ENCODE measurements at regions not wholly inside any gene's neighbourhood (a gene's known extent, or its start where the extent isn't known, plus 50 kb on each side); places are given as distances from the start of the nearest gene placed in this dataset.
"Not testable (repeated sequence)": the region's sequence is repeated elsewhere in the genome, so short reads cannot be mapped to it uniquely, and the experiment has no call there.

- no peak for DNase-seq (ENCODE audit: low read depth)
- no peak for TF ChIP-seq CTCF (IDR thresholded peaks at IDR 0.05; ENCODE audit: insufficient read depth, low read length)
- H3K4me3 ChIP-seq (ENCODE audit: low read depth, low read length) = no peak overlapping the region
These were observed 496.1 kb downstream of the PREX1 start for GRCh38 chr20:48331518-48332286.

- H3K4me3 ChIP-seq (ENCODE audit: low read depth, low read length) = no peak overlapping the region
- peak; percentile 36 for DNase-seq (ENCODE audit: low read depth)
- TF ChIP-seq CTCF (IDR thresholded peaks at IDR 0.05; ENCODE audit: insufficient read depth, low read length) = no peak
These were observed 497.8 kb downstream of the PREX1 start for GRCh38 chr20:48329676-48330664.

- no peak overlapping the region for H3K4me3 ChIP-seq (ENCODE audit: low read depth, low read length)
- DNase-seq (ENCODE audit: low read depth) = no peak
- TF ChIP-seq CTCF (IDR thresholded peaks at IDR 0.05; ENCODE audit: insufficient read depth, low read length) = no peak
These were observed 498.7 kb downstream of the PREX1 start for GRCh38 chr20:48329031-48329615.

- not testable (repeated sequence) for DNase-seq (ENCODE audit: low read depth); H3K4me3 ChIP-seq (ENCODE audit: low read depth, low read length)
These were observed 500.0 kb downstream of the PREX1 start for GRCh38 chr20:48327848-48328247.

- no peak overlapping the region for H3K4me3 ChIP-seq (ENCODE audit: low read depth, low read length)
- TF ChIP-seq CTCF (IDR thresholded peaks at IDR 0.05; ENCODE audit: insufficient read depth, low read length) = no peak
- no peak for DNase-seq (ENCODE audit: low read depth)
These were observed 500.9 kb downstream of the PREX1 start for GRCh38 chr20:48326868-48327267.

- H3K4me3 ChIP-seq (ENCODE audit: low read depth, low read length) = no peak overlapping the region
- no peak for TF ChIP-seq CTCF (IDR thresholded peaks at IDR 0.05; ENCODE audit: insufficient read depth, low read length)
- no peak for DNase-seq (ENCODE audit: low read depth)
These were observed 501.4 kb downstream of the PREX1 start for GRCh38 chr20:48326434-48326691.
